ENCODE measurements at regions not wholly inside any gene's neighbourhood (a gene's known extent, or its start where the extent isn't known, plus 50 kb on each side); places are given as distances from the start of the nearest gene placed in this dataset.

DNA sequence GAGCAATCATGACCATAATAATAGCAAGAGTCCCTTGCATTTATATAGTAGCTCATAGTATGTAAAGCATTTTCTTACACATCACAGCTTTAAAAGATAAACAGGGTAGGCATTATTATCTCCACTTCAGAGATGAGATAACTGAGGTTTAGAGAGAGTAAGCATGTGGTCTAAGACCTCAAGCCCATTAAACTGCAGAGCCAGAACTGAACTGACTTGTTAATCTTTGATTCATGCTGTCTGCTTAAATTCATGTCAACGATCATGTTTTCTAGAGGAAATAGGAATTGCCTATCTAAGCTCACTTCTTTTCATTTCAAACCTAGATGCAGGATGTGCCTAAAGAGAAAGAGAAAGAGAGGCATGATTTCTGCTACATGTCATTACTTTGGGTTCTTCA lies 524.8 kb downstream of the PTPRC start:
- Histone ChIP-seq H3K36me3 (ENCODE audit: control insufficient read depth, insufficient read depth, low read length) (no peaks in the 10 kb centered on the region), H3K27me3 (ENCODE audit: control insufficient read depth, insufficient read depth, low read length) (no peaks in the 10 kb centered on the region), H3K9me3 (ENCODE audit: control insufficient read depth, low read depth, low read length) (no peaks in the 10 kb centered on the region), H3K4me3 (ENCODE audit: low read length) (no peak overlapping the region), H3K4me1 (ENCODE audit: control insufficient read depth, insufficient read depth, low read length) (no peaks in the 10 kb centered on the region), H3K27ac (ENCODE audit: low read length) (no peak overlapping the region)
- DNase-seq, result no peak
- no CpG with 5 or more reads among the region's 1 CpG for WGBS (ENCODE audit: insufficient coverage, low lambda C conversion rate)

DNA sequence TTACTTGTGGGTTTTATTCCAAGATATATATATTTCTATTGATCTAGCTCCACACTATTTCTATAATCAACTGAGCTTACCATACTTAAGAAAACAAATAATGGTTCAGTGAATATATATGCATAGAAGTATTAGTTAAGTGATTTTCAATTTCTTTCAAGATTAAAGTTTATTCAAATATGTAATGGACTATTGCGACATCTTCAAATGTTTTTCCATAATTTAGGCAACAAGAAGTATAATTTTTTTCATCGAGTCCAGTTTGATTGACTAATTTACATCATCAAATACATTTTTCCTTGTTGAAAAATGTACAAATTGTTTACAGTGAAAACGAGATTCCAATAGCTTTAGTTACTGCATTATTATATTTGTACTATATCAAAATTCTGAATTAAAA lies 528.6 kb downstream of the PTPRC start:
- no peak overlapping the region for H3K4me3 ChIP-seq (ENCODE audit: low read length)
- 94% methylated on average over 2 of the region's 3 CpGs for WGBS (ENCODE audit: insufficient coverage, low lambda C conversion rate)
- no peaks in the 10 kb centered on the region for H3K9me3 ChIP-seq (ENCODE audit: control insufficient read depth, low read depth, low read length)
- H3K27me3 ChIP-seq (ENCODE audit: control insufficient read depth, insufficient read depth, low read length), result no peaks in the 10 kb centered on the region
- no peak overlapping the region for H3K27ac ChIP-seq (ENCODE audit: low read length)
- no peak for DNase-seq
- no peaks in the 10 kb centered on the region for H3K36me3 ChIP-seq (ENCODE audit: control insufficient read depth, insufficient read depth, low read length)
- H3K4me1 ChIP-seq (ENCODE audit: control insufficient read depth, insufficient read depth, low read length), result no peaks in the 10 kb centered on the region

DNA sequence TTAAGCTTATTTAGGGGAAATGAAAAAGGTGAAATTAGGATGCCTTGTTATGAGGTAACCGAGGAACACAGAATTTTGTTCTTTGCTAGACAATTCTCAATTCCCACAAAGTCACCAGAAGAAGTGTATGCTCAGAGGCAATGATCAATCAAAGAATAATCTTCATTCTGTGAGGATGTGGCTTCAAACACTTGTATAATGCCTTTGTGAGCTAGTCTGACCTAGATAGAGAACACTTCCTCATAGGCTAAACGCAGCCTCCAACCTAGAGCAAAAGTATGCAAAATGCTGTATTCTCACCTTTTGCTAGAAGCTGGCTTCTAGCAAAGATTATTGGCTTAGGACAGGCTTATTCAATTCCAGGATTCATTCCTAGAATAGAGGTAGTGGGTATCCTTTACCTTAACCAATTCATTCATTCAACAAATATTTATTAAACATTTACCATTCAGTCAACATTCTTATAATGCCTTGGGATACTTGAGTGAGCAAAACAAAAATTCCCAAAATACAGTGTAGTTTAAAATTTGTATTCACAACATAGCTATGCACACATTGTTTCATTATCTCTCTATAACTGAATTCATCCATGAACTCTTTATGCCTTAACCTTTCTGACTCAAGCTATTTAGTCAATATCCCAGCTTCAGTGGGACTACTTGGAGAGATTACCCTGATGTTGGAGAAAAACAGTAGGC lies 530.2 kb downstream of the PTPRC start:
- Histone ChIP-seq H3K36me3 (ENCODE audit: control insufficient read depth, insufficient read depth, low read length) (no peaks in the 10 kb centered on the region), H3K4me3 (ENCODE audit: low read length) (no peak overlapping the region), H3K27me3 (ENCODE audit: control insufficient read depth, insufficient read depth, low read length) (no peaks in the 10 kb centered on the region), H3K4me1 (ENCODE audit: control insufficient read depth, insufficient read depth, low read length) (no peaks in the 10 kb centered on the region), H3K27ac (ENCODE audit: low read length) (no peak overlapping the region), H3K9me3 (ENCODE audit: control insufficient read depth, low read depth, low read length) (no peaks in the 10 kb centered on the region)
- no CpG with 5 or more reads among the region's 2 CpGs for WGBS (ENCODE audit: insufficient coverage, low lambda C conversion rate)
- DNase-seq, result no peak

DNA sequence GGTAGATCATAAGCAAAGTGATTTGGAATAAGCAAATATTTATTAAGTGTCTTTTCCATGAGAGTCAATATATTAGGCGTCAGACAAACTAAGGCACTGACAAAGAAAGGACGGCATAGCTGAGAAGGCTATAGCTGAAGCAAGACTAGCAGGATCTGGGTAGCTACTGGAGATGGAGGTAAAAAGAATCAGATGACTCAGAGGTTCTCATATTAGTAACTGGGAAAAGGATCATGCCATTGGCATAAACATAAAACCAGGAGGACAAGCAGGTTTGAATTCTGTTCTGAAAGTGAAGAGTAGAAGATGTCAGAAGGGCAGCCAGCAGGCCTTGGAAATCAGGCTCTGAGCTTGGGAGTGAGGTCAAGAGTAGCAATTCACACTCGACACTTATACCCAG lies 531.9 kb downstream of the PTPRC start:
- H3K27ac ChIP-seq (ENCODE audit: low read length), result no peak overlapping the region
- H3K27me3 ChIP-seq (ENCODE audit: control insufficient read depth, insufficient read depth, low read length), result no peaks in the 10 kb centered on the region
- 100% methylated on average over 1 of the region's 3 CpGs for WGBS (ENCODE audit: insufficient coverage, low lambda C conversion rate)
- no peaks in the 10 kb centered on the region for H3K36me3 ChIP-seq (ENCODE audit: control insufficient read depth, insufficient read depth, low read length)
- no peak overlapping the region for H3K4me3 ChIP-seq (ENCODE audit: low read length)
- H3K9me3 ChIP-seq (ENCODE audit: control insufficient read depth, low read depth, low read length), result no peaks in the 10 kb centered on the region
- no peaks in the 10 kb centered on the region for H3K4me1 ChIP-seq (ENCODE audit: control insufficient read depth, insufficient read depth, low read length)
- DNase-seq, result no peak

DNA sequence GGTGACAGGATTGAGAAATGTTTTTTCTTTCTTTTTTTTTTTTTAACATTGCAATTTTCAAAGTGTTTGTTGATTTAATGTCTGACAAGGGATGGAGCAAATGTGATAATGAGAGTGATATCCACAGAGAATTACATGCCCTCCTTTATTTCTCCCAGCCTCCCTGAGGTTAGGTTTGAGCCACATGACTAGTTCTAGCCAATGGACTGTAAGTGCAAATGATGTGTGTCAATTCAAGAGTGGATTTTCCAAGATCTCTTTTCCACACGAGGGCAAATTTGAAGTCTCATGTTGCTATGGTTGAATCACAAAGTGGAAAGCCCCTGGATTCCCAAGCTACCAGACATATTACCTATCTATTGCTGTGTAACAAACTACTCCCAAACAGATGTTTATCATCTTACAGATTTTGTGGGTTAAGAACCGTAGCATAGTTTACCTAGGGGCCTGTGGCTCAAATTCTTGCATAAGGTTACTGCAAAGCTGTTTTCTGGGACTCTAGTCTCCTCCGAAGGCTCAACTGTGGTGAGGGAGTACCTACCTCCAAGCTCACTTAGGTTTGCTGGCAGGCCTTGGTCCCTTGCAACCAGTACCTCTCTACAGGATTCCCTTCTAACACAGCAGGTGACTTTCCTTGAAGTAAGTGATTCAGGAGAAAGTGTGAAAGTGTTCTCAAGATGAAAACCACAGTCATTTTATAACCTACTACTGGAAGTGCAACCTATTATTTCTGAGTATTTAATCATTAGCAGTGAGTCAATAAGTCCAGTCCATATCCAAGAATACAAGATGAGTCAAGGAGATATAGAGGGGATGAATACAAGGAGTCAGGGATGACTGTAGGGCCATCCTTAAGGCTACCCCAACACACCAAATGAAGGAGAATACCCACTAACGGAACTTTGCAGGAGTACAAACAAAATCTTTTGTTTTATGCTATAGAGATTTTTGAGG lies 533.6 kb downstream of the PTPRC start:
- no peaks in the 10 kb centered on the region for H3K4me1 ChIP-seq (ENCODE audit: control insufficient read depth, insufficient read depth, low read length)
- no peaks in the 10 kb centered on the region for H3K27me3 ChIP-seq (ENCODE audit: control insufficient read depth, insufficient read depth, low read length)
- H3K9me3 ChIP-seq (ENCODE audit: control insufficient read depth, low read depth, low read length), result no peaks in the 10 kb centered on the region
- no peak overlapping the region for H3K27ac ChIP-seq (ENCODE audit: low read length)
- no peaks in the 10 kb centered on the region for H3K36me3 ChIP-seq (ENCODE audit: control insufficient read depth, insufficient read depth, low read length)
- no peak overlapping the region for H3K4me3 ChIP-seq (ENCODE audit: low read length)
- DNase-seq, result no peak
- no CpG with 5 or more reads among the region's 4 CpGs for WGBS (ENCODE audit: insufficient coverage, low lambda C conversion rate)

DNA sequence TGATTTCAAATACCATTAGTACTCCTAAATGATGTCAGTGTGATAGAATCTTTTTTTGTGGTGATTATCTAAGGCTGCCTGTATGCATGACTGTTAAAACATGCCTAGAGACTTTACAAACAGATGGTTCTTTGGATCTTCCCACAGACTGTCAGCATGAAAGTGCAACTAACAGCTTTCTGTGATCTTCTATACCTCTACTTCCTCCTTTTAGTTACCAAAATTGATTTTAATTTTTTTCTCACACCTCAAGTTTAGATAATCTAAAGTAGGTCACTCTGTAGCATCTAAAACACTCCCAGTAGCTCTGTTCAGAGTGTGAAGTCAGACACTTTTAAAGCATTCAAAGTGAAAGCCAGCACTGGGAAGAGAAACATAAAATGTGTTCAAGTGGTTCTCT lies 534.5 kb downstream of the PTPRC start:
- Histone ChIP-seq H3K4me1 (ENCODE audit: control insufficient read depth, insufficient read depth, low read length) (no peaks in the 10 kb centered on the region), H3K9me3 (ENCODE audit: control insufficient read depth, low read depth, low read length) (no peaks in the 10 kb centered on the region), H3K27me3 (ENCODE audit: control insufficient read depth, insufficient read depth, low read length) (no peaks in the 10 kb centered on the region), H3K36me3 (ENCODE audit: control insufficient read depth, insufficient read depth, low read length) (no peaks in the 10 kb centered on the region), H3K4me3 (ENCODE audit: low read length) (no peak overlapping the region), H3K27ac (ENCODE audit: low read length) (no peak overlapping the region)
- no peak for DNase-seq

DNA sequence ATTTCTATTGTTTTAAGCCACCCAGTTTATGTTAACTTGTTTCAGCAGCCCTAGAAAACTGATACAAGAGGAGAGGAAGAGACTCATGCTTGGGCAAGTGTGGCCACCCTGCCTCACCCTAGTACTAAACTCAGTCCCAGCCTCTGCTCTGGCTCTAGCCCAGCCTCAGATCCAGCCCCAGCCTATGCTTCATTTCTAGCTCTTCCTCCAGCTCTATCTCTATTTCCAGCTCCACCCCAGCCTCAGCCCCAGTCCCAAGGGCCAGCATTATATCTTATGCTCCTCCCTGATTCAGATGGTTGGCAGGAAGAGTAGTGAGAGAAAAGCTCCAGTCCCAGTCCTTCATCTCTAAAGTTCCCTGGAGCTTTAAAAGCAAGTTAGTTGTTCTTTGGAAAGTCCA lies 535.5 kb downstream of the PTPRC start:
- no peak for DNase-seq
- H3K36me3 ChIP-seq (ENCODE audit: control insufficient read depth, insufficient read depth, low read length), result no peaks in the 10 kb centered on the region

DNA sequence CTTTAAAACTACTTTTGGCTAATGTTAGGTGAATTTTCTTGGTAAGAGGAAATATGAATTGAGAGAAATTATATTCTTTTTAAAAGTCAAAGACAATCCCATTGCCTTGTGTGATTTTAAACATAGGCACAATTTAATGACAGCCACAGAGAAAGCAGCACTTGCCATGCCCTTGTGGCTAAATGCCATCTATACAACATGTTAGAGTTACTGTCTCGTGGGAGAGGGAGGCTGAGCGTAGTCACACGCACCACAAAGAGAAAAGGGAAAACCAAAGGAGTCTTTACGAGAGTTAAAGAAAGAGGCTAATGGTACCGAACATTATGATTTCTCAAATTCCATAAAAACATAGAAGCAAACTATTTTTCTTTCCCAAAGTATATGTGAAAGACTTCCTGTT lies 537.9 kb downstream of the PTPRC start:
- 100% methylated on average over 2 of the region's 5 CpGs for WGBS (ENCODE audit: insufficient coverage, low lambda C conversion rate)
- no peak overlapping the region for H3K4me3 ChIP-seq (ENCODE audit: low read length)
- H3K27me3 ChIP-seq (ENCODE audit: control insufficient read depth, insufficient read depth, low read length), result no peaks in the 10 kb centered on the region
- DNase-seq, result no peak
- H3K9me3 ChIP-seq (ENCODE audit: control insufficient read depth, low read depth, low read length), result no peaks in the 10 kb centered on the region
- H3K4me1 ChIP-seq (ENCODE audit: control insufficient read depth, insufficient read depth, low read length), result no peaks in the 10 kb centered on the region
- no peaks in the 10 kb centered on the region for H3K36me3 ChIP-seq (ENCODE audit: control insufficient read depth, insufficient read depth, low read length)
- no peak overlapping the region for H3K27ac ChIP-seq (ENCODE audit: low read length)

More for the DNA sequence above, 535.5 kb downstream of the PTPRC start:
- Histone ChIP-seq H3K4me1 (ENCODE audit: control insufficient read depth, insufficient read depth, low read length) (no peaks in the 10 kb centered on the region), H3K27ac (ENCODE audit: low read length) (no peak overlapping the region), H3K27me3 (ENCODE audit: control insufficient read depth, insufficient read depth, low read length) (no peaks in the 10 kb centered on the region), H3K4me3 (ENCODE audit: low read length) (no peak overlapping the region), H3K9me3 (ENCODE audit: control insufficient read depth, low read depth, low read length) (no peaks in the 10 kb centered on the region)

DNA sequence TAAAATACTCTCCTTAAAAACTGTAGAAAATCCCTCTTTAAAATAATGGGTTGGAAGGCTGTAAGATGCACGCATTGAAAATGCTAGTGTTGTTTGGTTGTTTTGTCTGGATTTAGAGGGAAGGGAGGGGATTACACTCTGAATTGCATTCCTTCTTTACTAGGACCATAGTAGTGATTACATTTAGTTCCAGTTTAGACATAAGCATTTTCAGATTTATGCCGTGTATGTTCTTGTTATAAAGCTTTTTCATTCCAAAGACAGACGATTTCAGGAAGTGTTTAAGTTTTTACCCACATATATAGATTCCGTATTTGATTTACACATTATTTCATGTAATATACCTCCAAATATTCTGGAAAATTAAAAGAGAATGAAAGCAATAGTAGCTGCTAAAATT lies 538.4 kb downstream of the PTPRC start:
- no peaks in the 10 kb centered on the region for H3K4me1 ChIP-seq (ENCODE audit: control insufficient read depth, insufficient read depth, low read length)
- H3K27me3 ChIP-seq (ENCODE audit: control insufficient read depth, insufficient read depth, low read length), result no peaks in the 10 kb centered on the region
- H3K9me3 ChIP-seq (ENCODE audit: control insufficient read depth, low read depth, low read length), result no peaks in the 10 kb centered on the region
- no peak overlapping the region for H3K4me3 ChIP-seq (ENCODE audit: low read length)
- WGBS (ENCODE audit: insufficient coverage, low lambda C conversion rate), result 88% methylated on average over 3 of the region's 4 CpGs
- no peak overlapping the region for H3K27ac ChIP-seq (ENCODE audit: low read length)
- H3K36me3 ChIP-seq (ENCODE audit: control insufficient read depth, insufficient read depth, low read length), result no peaks in the 10 kb centered on the region
- DNase-seq, result no peak

DNA sequence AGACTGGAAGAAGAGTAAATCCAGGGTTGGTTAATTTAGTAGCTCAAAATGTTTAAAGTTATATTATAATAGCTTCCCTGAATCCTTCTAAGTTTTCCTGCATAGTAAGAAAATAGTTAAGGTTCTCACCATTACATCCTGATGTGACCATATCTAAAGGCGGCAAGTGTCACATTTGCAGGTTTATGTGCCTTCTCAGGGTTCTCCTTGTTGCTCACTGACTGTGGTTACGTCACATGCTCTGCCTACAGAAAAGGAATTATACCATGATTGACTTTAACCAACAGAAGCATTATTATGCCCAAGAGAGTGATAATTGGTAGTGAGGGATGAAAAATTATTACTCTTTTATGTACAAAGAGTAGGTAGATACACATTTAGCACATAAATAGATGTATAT lies 539.8 kb downstream of the PTPRC start:
- no peak for DNase-seq
- Histone ChIP-seq H3K27me3 (ENCODE audit: control insufficient read depth, insufficient read depth, low read length) (no peaks in the 10 kb centered on the region), H3K36me3 (ENCODE audit: control insufficient read depth, insufficient read depth, low read length) (no peaks in the 10 kb centered on the region), H3K4me3 (ENCODE audit: low read length) (no peak overlapping the region), H3K27ac (ENCODE audit: low read length) (no peak overlapping the region), H3K9me3 (ENCODE audit: control insufficient read depth, low read depth, low read length) (no peaks in the 10 kb centered on the region), H3K4me1 (ENCODE audit: control insufficient read depth, insufficient read depth, low read length) (no peaks in the 10 kb centered on the region)
- 83% methylated on average over 1 of the region's 2 CpGs for whole genome bisulfite sequencing (ENCODE audit: insufficient coverage, low lambda C conversion rate)
